ENCODE measurements at regions not wholly inside any gene's neighbourhood (a gene's known extent, or its start where the extent isn't known, plus 50 kb on each side); places are given as distances from the start of the nearest gene placed in this dataset.

GRCh38 chr2:204033611-204034495, 97.3 kb downstream of the ICOS start:
- Mint-ChIP-seq H3K36me3 (ENCODE audit: unreplicated experiment) (no peaks in the 10 kb centered on the region), H3K9me3 (ENCODE audit: unreplicated experiment) (no peaks in the 10 kb centered on the region), H3K4me3 (ENCODE audit: unreplicated experiment) (no peak overlapping the region), H3K27me3 (ENCODE audit: unreplicated experiment) (no peaks in the 10 kb centered on the region), H3K27ac (ENCODE audit: unreplicated experiment) (no peak overlapping the region), H3K4me1 (ENCODE audit: low read depth, unreplicated experiment) (no peaks in the 10 kb centered on the region)
- TF ChIP-seq CTCF (IDR thresholded peaks at IDR 0.05; ENCODE audit: partially characterized antibody, unreplicated experiment), result no peak
- DNase-seq, result no peak

- no peak for DNase-seq
- Mint-ChIP-seq H3K27ac (ENCODE audit: unreplicated experiment) (no peak overlapping the region), H3K27me3 (ENCODE audit: unreplicated experiment) (no peaks in the 10 kb centered on the region), H3K4me3 (ENCODE audit: unreplicated experiment) (no peak overlapping the region), H3K4me1 (ENCODE audit: low read depth, unreplicated experiment) (no peaks in the 10 kb centered on the region), H3K36me3 (ENCODE audit: unreplicated experiment) (no peaks in the 10 kb centered on the region), H3K9me3 (ENCODE audit: unreplicated experiment) (no peaks in the 10 kb centered on the region)
- no peak for TF ChIP-seq CTCF (IDR thresholded peaks at IDR 0.05; ENCODE audit: partially characterized antibody, unreplicated experiment)
Observed at GRCh38 chr2:204036706-204037105, 100.1 kb downstream of the ICOS start.

GRCh38 chr2:204037286-204037685, 100.7 kb downstream of the ICOS start:
- H3K36me3 Mint-ChIP-seq (ENCODE audit: unreplicated experiment), result no peaks in the 10 kb centered on the region
- H3K4me3 Mint-ChIP-seq (ENCODE audit: unreplicated experiment), result no peak overlapping the region
- no peaks in the 10 kb centered on the region for H3K4me1 Mint-ChIP-seq (ENCODE audit: low read depth, unreplicated experiment)
- TF ChIP-seq CTCF (IDR thresholded peaks at IDR 0.05; ENCODE audit: partially characterized antibody, unreplicated experiment), result no peak
- DNase-seq, result no peak
- H3K9me3 Mint-ChIP-seq (ENCODE audit: unreplicated experiment), result no peaks in the 10 kb centered on the region
- H3K27ac Mint-ChIP-seq (ENCODE audit: unreplicated experiment), result no peak overlapping the region
- H3K27me3 Mint-ChIP-seq (ENCODE audit: unreplicated experiment), result no peaks in the 10 kb centered on the region

- Mint-ChIP-seq H3K4me1 (ENCODE audit: low read depth, unreplicated experiment) (no peaks in the 10 kb centered on the region), H3K9me3 (ENCODE audit: unreplicated experiment) (no peaks in the 10 kb centered on the region), H3K27me3 (ENCODE audit: unreplicated experiment) (no peaks in the 10 kb centered on the region)
Observed at GRCh38 chr2:204039298-204039838, 102.8 kb downstream of the ICOS start.

More at GRCh38 chr2:204039298-204039838, 102.8 kb downstream of the ICOS start:
- no peak for DNase-seq
- H3K27ac Mint-ChIP-seq (ENCODE audit: unreplicated experiment), result no peak overlapping the region
- no peak overlapping the region for H3K4me3 Mint-ChIP-seq (ENCODE audit: unreplicated experiment)
- no peaks in the 10 kb centered on the region for H3K36me3 Mint-ChIP-seq (ENCODE audit: unreplicated experiment)
- TF ChIP-seq CTCF (IDR thresholded peaks at IDR 0.05; ENCODE audit: partially characterized antibody, unreplicated experiment), result no peak
